SK-N-SH treated with all-trans-retinoic acid at 6 μM for 48 hours (cell line): ENCODE measurements at regions not wholly inside any gene's neighbourhood (a gene's known extent, or its start where the extent isn't known, plus 50 kb on each side); places are given as distances from the start of the nearest gene placed in this dataset.
A peak's percentile ranks its signal among the peaks of the same experiment; 100 is the strongest.

Experiments
- ATAC-seq: fragments of 200-7000 bp; cut with Tn5 transposase; 3 replicates; pipeline ENCODE4 v1.9.1; 2020; ENCODE audit warnings: mild to moderate bottlenecking, moderate library complexity
- ARNTL ChIP-seq: fragments of 450-650 bp; formaldehyde crosslinking; IDR thresholded peaks from 2 replicates; pipeline ENCODE4 v1.5.0; 2020; ENCODE audit warnings: low read depth, mild to moderate bottlenecking, moderate library complexity, borderline replicate concordance
- BACH2 ChIP-seq: fragments of 250-450 bp; sonication (Bioruptor Pico); IDR thresholded peaks from 2 replicates; pipeline ENCODE4 v1.9.0; 2021; ENCODE audit warnings: mild to moderate bottlenecking, borderline replicate concordance
- CSDC2 ChIP-seq: fragments of 250-450 bp; sonication (Bioruptor Pico); IDR thresholded peaks from 2 replicates; pipeline ENCODE4 v1.5.0; 2020; ENCODE audit warnings: mild to moderate bottlenecking, moderate library complexity
- GLIS3 ChIP-seq: fragments of 250-450 bp; sonication (Bioruptor Pico); IDR thresholded peaks from 2 replicates; pipeline ENCODE4 v1.5.0; 2020; ENCODE audit warnings: mild to moderate bottlenecking, moderate library complexity
- ISL1 ChIP-seq: fragments of 250-450 bp; sonication (Bioruptor Pico); IDR thresholded peaks from 2 replicates; pipeline ENCODE4 v2.1.2; 2022; ENCODE audit warnings: mild to moderate bottlenecking, moderate library complexity
- PPARA ChIP-seq: fragments of 250-450 bp; sonication (Bioruptor Pico); IDR thresholded peaks from 2 replicates; pipeline ENCODE4 v1.5.0; 2020; ENCODE audit warnings: mild to moderate bottlenecking, borderline replicate concordance
- RARB ChIP-seq: fragments of 250-450 bp; sonication (Bioruptor Pico); IDR thresholded peaks from 2 replicates; pipeline ENCODE4 v1.8.0; 2021; ENCODE audit warnings: mild to moderate bottlenecking, moderate library complexity
- SNAI2 ChIP-seq: fragments of 250-450 bp; sonication (Bioruptor Pico); IDR thresholded peaks from 2 replicates; pipeline ENCODE4 v1.5.0; 2020; ENCODE audit warnings: mild to moderate bottlenecking, moderate library complexity
- TCF4 ChIP-seq: fragments of 250-450 bp; sonication (Bioruptor Pico); IDR thresholded peaks from 2 replicates; pipeline ENCODE4 v1.8.0; 2021; ENCODE audit warnings: mild to moderate bottlenecking, moderate library complexity, borderline replicate concordance
- TOX ChIP-seq: fragments of 250-450 bp; sonication (Bioruptor Pico); IDR thresholded peaks from 2 replicates; pipeline ENCODE4 v1.8.0; 2021; ENCODE audit warnings: mild to moderate bottlenecking, moderate library complexity, borderline replicate concordance
- ZFP3 ChIP-seq: fragments of 250-450 bp; sonication (Bioruptor Pico); IDR thresholded peaks from 2 replicates; pipeline ENCODE4 v1.5.0; 2020; ENCODE audit warnings: mild to moderate bottlenecking, moderate library complexity
- ZNF70 ChIP-seq: fragments of 450-650 bp; formaldehyde crosslinking; IDR thresholded peaks from 2 replicates; pipeline ENCODE4 v1.5.0; 2020; ENCODE audit warnings: mild to moderate bottlenecking, moderate library complexity
- ZNF8 ChIP-seq: fragments of 450-650 bp; formaldehyde crosslinking; IDR thresholded peaks from 2 replicates; pipeline ENCODE4 v1.5.0; 2020; ENCODE audit warnings: mild to moderate bottlenecking, moderate library complexity
- TF ChIP-seq, protein P1 (sequence below): fragments of 250-450 bp; sonication (Bioruptor Pico); IDR thresholded peaks from 2 replicates; pipeline ENCODE4 v1.5.0; 2020; ENCODE audit warnings: mild to moderate bottlenecking, moderate library complexity
- TF ChIP-seq, protein P2 (sequence below): fragments of 250-450 bp; sonication (Bioruptor Pico); IDR thresholded peaks from 2 replicates; pipeline ENCODE4 v1.5.1; 2020; ENCODE audit warnings: low read depth, mild to moderate bottlenecking, moderate library complexity
- TF ChIP-seq, protein P3 (sequence below): fragments of 250-450 bp; sonication (Bioruptor Pico); IDR thresholded peaks from 2 replicates; pipeline ENCODE4 v1.8.0; 2020; ENCODE audit warnings: mild to moderate bottlenecking, moderate library complexity, borderline replicate concordance

DNA sequence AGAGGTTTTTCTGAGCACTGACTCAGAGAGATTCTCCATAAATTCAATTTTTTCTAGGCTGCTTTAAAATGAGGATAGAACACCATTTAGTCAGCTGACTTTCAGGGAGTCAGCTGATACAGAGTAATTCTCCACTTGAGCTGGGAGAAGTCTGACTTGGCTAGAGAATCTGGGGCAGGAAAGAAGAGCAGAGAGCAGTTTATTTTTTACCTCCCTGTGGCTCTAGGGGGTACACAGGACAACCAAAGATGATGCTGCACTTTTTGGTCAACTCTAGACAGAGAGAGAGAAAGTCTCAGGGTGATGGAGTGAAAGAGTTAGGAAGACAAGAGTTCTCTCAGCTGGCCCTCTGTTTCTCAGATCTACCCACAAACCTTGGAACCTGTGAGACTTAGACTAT is 67.3 kb upstream of the EED start:
- no peak for ATAC-seq
- no peak for TF ChIP-seq ARNTL (CRISPR knock-in tag)
- no peak for TF ChIP-seq GLIS3 (CRISPR knock-in tag)
- TF ChIP-seq, protein P1, sequence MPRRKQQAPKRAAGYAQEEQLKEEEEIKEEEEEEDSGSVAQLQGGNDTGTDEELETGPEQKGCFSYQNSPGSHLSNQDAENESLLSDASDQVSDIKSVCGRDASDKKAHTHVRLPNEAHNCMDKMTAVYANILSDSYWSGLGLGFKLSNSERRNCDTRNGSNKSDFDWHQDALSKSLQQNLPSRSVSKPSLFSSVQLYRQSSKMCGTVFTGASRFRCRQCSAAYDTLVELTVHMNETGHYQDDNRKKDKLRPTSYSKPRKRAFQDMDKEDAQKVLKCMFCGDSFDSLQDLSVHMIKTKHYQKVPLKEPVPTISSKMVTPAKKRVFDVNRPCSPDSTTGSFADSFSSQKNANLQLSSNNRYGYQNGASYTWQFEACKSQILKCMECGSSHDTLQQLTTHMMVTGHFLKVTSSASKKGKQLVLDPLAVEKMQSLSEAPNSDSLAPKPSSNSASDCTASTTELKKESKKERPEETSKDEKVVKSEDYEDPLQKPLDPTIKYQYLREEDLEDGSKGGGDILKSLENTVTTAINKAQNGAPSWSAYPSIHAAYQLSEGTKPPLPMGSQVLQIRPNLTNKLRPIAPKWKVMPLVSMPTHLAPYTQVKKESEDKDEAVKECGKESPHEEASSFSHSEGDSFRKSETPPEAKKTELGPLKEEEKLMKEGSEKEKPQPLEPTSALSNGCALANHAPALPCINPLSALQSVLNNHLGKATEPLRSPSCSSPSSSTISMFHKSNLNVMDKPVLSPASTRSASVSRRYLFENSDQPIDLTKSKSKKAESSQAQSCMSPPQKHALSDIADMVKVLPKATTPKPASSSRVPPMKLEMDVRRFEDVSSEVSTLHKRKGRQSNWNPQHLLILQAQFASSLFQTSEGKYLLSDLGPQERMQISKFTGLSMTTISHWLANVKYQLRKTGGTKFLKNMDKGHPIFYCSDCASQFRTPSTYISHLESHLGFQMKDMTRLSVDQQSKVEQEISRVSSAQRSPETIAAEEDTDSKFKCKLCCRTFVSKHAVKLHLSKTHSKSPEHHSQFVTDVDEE (CRISPR knock-in tag), result no peak
- no peak for TF ChIP-seq ZNF8 (CRISPR knock-in tag)
- no peak for TF ChIP-seq CSDC2 (CRISPR knock-in tag)

DNA sequence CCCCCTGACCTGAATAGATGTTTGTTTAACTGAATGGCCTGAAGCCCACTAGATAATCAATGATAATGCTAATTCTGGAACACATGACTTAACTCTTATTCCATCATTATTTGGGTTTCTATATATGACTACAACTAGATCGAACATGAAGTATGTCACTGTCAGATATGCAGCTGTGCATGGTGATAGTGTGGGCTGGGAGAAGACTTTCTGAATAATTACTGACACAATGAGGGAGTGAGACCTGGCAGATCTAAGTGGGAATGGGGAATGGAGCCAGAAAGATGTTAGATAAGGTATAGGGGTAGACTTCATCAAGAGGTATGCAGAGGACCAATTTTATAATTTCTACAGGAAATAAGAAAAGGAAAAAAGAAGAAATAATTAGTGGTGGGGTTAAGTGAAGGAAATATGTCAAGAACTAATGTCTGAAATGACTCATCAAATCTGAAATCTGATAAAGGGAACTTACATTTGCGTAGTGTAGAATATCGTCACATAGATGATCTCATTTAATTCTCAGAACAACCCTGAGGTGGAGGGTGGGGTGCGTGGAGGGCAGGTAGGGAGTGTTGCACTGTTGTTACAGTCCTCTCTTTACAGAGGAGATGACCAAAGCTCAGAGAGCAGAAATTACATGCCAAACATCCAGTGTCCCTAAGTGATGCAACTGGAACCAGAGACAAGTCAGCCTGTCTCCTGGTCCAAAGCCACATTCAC is 68.2 kb upstream of the EED start:
- ATAC-seq, result no peak
- TF ChIP-seq TOX, result no peak
- no peak for TF ChIP-seq RARB
- TF ChIP-seq ISL1, result 0 out of 2 replicates have a peak, but pooled peaks have one; percentile 23

DNA sequence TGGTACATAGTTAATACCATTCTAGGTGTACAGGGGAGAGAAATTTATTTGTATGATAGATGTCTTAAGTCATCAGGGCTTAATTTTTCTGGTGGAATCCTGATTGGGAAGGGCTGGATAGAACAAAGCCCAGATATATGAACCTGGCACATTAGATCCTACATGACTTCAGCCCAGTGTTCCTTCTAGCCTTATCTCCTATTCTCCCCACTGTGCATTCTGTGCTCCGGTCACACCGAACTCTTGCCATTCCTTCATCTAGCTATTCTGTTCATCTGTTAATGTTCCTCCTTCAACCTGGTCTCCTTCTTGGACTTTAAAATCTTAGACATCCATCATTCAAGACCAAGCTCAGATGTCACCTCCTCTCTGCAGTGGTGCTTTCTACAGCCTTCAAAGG is 68.9 kb upstream of the EED start:
- no peak for ATAC-seq
- TF ChIP-seq ZNF70 (CRISPR knock-in tag), result no peak

DNA sequence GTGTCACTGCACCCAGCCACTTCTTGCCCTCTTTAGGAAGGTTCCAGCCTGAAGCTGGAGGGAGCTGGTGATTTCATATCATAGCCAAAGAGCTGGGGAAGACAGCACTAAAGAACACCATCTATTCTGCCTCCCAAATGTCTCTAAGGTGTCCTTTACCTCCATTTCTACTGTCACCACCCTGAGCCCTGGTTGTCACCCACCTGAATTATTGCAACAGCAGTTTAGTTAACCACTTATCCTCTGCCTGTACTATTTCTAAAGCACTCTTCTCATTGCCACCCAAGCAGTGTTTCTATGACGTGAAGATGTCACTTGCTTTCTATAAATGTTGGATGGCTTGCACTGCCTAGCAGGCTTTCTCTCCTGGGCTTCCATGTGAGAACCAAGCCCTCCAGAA is 69.4 kb upstream of the EED start:
- no peak for ATAC-seq

DNA sequence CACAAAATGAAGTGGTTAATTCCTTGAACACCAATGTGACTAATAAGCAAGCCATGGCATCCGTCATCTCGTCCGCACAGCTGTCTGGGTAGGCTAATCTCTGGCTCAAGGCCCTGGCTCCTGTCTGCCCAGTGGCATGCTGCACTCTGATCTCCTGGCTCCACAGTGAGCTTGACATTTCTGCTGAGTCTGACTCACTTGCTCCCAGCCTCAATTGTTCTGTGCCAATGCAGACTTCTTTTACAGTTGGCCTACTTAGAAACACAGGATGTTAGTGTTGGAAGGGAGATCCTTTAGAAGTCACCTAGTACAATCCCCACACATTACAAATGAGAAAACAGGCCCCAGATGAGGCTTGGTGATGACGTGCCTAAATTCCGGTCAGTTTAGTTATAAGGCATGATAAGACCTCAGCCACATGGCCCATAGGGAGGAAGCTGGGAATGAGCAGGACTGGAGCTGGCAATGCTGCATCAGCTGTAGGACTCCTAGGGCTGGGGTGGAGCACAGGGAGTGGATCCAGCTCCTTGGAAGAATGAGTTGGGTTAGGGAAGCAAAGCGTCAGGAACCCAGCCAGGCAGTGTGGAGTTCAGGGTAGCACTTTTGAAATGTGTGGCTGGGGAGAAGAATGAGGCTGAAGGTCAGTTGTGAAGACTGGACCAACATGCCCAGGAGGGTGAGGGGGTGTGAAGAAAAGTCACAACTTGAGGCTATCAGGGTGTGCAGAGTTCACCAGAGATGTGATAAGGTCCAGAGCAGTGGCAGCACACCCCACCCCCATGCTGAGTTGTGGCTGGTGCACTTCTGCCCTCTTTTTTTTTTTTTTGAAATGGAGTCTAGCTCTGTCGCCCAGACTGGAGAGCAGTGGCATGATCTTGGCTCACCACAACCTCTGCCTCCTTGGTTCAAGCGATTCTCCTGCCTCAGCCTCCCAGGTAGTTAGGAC is 70.2 kb upstream of the EED start:
- TF ChIP-seq PPARA (CRISPR knock-in tag) (no peak), TOX (no peak), BACH2 (CRISPR knock-in tag) (no peak), CSDC2 (CRISPR knock-in tag) (0 out of 2 replicates have a peak, but pooled peaks have one; percentile 65), TCF4 (peak; percentile 61; the same call in 1 of the 2 replicates), ZFP3 (CRISPR knock-in tag) (peak; percentile 76; the same call in 1 of the 2 replicates), GLIS3 (CRISPR knock-in tag) (0 out of 2 replicates have a peak, but pooled peaks have one; percentile 6), ISL1 (peak; percentile 64), SNAI2 (0 out of 2 replicates have a peak, but pooled peaks have one; percentile 47)
- TF ChIP-seq, protein P2, sequence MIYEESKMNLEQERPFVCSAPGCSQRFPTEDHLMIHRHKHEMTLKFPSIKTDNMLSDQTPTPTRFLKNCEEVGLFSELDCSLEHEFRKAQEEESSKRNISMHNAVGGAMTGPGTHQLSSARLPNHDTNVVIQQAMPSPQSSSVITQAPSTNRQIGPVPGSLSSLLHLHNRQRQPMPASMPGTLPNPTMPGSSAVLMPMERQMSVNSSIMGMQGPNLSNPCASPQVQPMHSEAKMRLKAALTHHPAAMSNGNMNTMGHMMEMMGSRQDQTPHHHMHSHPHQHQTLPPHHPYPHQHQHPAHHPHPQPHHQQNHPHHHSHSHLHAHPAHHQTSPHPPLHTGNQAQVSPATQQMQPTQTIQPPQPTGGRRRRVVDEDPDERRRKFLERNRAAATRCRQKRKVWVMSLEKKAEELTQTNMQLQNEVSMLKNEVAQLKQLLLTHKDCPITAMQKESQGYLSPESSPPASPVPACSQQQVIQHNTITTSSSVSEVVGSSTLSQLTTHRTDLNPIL, result peak; percentile 79; the same call in 1 of the 2 replicates
- TF ChIP-seq, protein P1 (CRISPR knock-in tag), result 0 out of 2 replicates have a peak, but pooled peaks have one; percentile 63
- ATAC-seq, result peak; percentile 90

More for the DNA sequence above, 69.4 kb upstream of the EED start:
- TF ChIP-seq, protein P2, result no peak
- TF ChIP-seq SNAI2, result no peak
- TF ChIP-seq, protein P3, sequence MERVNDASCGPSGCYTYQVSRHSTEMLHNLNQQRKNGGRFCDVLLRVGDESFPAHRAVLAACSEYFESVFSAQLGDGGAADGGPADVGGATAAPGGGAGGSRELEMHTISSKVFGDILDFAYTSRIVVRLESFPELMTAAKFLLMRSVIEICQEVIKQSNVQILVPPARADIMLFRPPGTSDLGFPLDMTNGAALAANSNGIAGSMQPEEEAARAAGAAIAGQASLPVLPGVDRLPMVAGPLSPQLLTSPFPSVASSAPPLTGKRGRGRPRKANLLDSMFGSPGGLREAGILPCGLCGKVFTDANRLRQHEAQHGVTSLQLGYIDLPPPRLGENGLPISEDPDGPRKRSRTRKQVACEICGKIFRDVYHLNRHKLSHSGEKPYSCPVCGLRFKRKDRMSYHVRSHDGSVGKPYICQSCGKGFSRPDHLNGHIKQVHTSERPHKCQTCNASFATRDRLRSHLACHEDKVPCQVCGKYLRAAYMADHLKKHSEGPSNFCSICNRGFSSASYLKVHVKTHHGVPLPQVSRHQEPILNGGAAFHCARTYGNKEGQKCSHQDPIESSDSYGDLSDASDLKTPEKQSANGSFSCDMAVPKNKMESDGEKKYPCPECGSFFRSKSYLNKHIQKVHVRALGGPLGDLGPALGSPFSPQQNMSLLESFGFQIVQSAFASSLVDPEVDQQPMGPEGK (CRISPR knock-in tag), result no peak
